ENCODE measurements at regions not wholly inside any gene's neighbourhood (a gene's known extent, or its start where the extent isn't known, plus 50 kb on each side); places are given as distances from the start of the nearest gene placed in this dataset.

GRCh38 chr2:53422979-53423378, 344.6 kb upstream of the CHAC2 start:
- DNase-seq (ENCODE audit: low spot score in 2 of 2): no peak
- no peak overlapping the region for H3K27ac Mint-ChIP-seq

GRCh38 chr2:53417385-53417784, 350.2 kb upstream of the CHAC2 start:
- Mint-ChIP-seq H3K4me3 (no peak overlapping the region), H3K27ac (no peak overlapping the region), H3K4me1 (peaks cover 9% of the 10 kb centered on the region), H3K36me3 (no peaks in the 10 kb centered on the region), H3K9me3 (peaks cover 2% of the 10 kb centered on the region)
- DNase-seq (ENCODE audit: low spot score in 2 of 2): no peak
- ATAC-seq: no peak

More at GRCh38 chr2:53422979-53423378, 344.6 kb upstream of the CHAC2 start:
- H3K9me3 Mint-ChIP-seq: no peaks in the 10 kb centered on the region
- peaks cover 9% of the 10 kb centered on the region for H3K4me1 Mint-ChIP-seq
- H3K4me3 Mint-ChIP-seq: no peak overlapping the region
- H3K36me3 Mint-ChIP-seq: no peaks in the 10 kb centered on the region
- peak; percentile 53 for ATAC-seq

GRCh38 chr2:53407363-53408080, 360.1 kb upstream of the CHAC2 start:
- Mint-ChIP-seq H3K36me3 (no peaks in the 10 kb centered on the region), H3K9me3 (peaks cover 8% of the 10 kb centered on the region), H3K4me1 (peaks cover 6% of the 10 kb centered on the region), H3K27ac (no peak overlapping the region), H3K4me3 (no peak overlapping the region)
- DNase-seq (ENCODE audit: low spot score in 2 of 2) (no peak), ATAC-seq (no peak)

- no peak for DNase-seq (ENCODE audit: low spot score in 2 of 2)
- H3K4me1 Mint-ChIP-seq: peaks cover 6% of the 10 kb centered on the region
- peak; percentile 96 for ATAC-seq
- H3K36me3 Mint-ChIP-seq: no peaks in the 10 kb centered on the region
- H3K9me3 Mint-ChIP-seq: peaks cover 6% of the 10 kb centered on the region
- H3K4me3 Mint-ChIP-seq: no peak overlapping the region
- no peak overlapping the region for H3K27ac Mint-ChIP-seq
Observed at GRCh38 chr2:53403792-53404413, 363.7 kb upstream of the CHAC2 start.

GRCh38 chr2:53397085-53397484, 370.5 kb upstream of the CHAC2 start:
- no peaks in the 10 kb centered on the region for H3K36me3 Mint-ChIP-seq
- no peak for DNase-seq (ENCODE audit: low spot score in 2 of 2)
- H3K27ac Mint-ChIP-seq: no peak overlapping the region
- peaks cover 5% of the 10 kb centered on the region for H3K9me3 Mint-ChIP-seq
- no peak for ATAC-seq
- no peak overlapping the region for H3K4me3 Mint-ChIP-seq
- no peaks in the 10 kb centered on the region for H3K4me1 Mint-ChIP-seq

GRCh38 chr2:53381271-53381670, 386.3 kb upstream of the CHAC2 start:
- no peak overlapping the region for H3K4me3 Mint-ChIP-seq

GRCh38 chr2:53379547-53379946, 388.1 kb upstream of the CHAC2 start:
- DNase-seq (ENCODE audit: low spot score in 2 of 2) (no peak), ATAC-seq (no peak)
- Mint-ChIP-seq H3K4me1 (no peaks in the 10 kb centered on the region), H3K4me3 (no peak overlapping the region), H3K36me3 (no peaks in the 10 kb centered on the region), H3K9me3 (peaks cover 8% of the 10 kb centered on the region), H3K27ac (no peak overlapping the region)

More at GRCh38 chr2:53381271-53381670, 386.3 kb upstream of the CHAC2 start:
- Mint-ChIP-seq H3K27ac (no peak overlapping the region), H3K36me3 (no peaks in the 10 kb centered on the region), H3K4me1 (no peaks in the 10 kb centered on the region), H3K9me3 (peaks cover 4% of the 10 kb centered on the region)
- DNase-seq (ENCODE audit: low spot score in 2 of 2) (no peak), ATAC-seq (no peak)

GRCh38 chr2:53378791-53379190, 388.8 kb upstream of the CHAC2 start:
- no peaks in the 10 kb centered on the region for H3K4me1 Mint-ChIP-seq
- no peaks in the 10 kb centered on the region for H3K36me3 Mint-ChIP-seq
- no peak overlapping the region for H3K27ac Mint-ChIP-seq
- H3K4me3 Mint-ChIP-seq: no peak overlapping the region
- H3K9me3 Mint-ChIP-seq: peaks cover 8% of the 10 kb centered on the region
- ATAC-seq (no peak), DNase-seq (ENCODE audit: low spot score in 2 of 2) (no peak)

- ATAC-seq (no peak), DNase-seq (ENCODE audit: low spot score in 2 of 2) (no peak)
- H3K27ac Mint-ChIP-seq: no peak overlapping the region
- no peak overlapping the region for H3K4me3 Mint-ChIP-seq
- H3K4me1 Mint-ChIP-seq: no peaks in the 10 kb centered on the region
- no peaks in the 10 kb centered on the region for H3K36me3 Mint-ChIP-seq
- peaks cover 8% of the 10 kb centered on the region for H3K9me3 Mint-ChIP-seq
Observed at GRCh38 chr2:53373126-53373525, 394.5 kb upstream of the CHAC2 start.

- Mint-ChIP-seq H3K27ac (no peak overlapping the region), H3K4me3 (no peak overlapping the region), H3K36me3 (no peaks in the 10 kb centered on the region), H3K9me3 (no peaks in the 10 kb centered on the region), H3K4me1 (no peaks in the 10 kb centered on the region)
- DNase-seq (ENCODE audit: low spot score in 2 of 2) (no peak), ATAC-seq (no peak)
Observed at GRCh38 chr2:53366543-53366942, 401.1 kb upstream of the CHAC2 start.

- H3K9me3 Mint-ChIP-seq: no peaks in the 10 kb centered on the region
- no peaks in the 10 kb centered on the region for H3K36me3 Mint-ChIP-seq
- ATAC-seq: no peak
- DNase-seq (ENCODE audit: low spot score in 2 of 2): no peak
- no peak overlapping the region for H3K27ac Mint-ChIP-seq
- H3K4me1 Mint-ChIP-seq: no peaks in the 10 kb centered on the region
- no peak overlapping the region for H3K4me3 Mint-ChIP-seq
Observed at GRCh38 chr2:53362934-53363333, 404.7 kb upstream of the CHAC2 start.

GRCh38 chr2:53356291-53356905, 411.2 kb upstream of the CHAC2 start:
- ATAC-seq: peak; percentile 8
- H3K9me3 Mint-ChIP-seq: peaks cover 3% of the 10 kb centered on the region
- H3K27ac Mint-ChIP-seq: no peak overlapping the region
- no peak overlapping the region for H3K4me3 Mint-ChIP-seq
- H3K4me1 Mint-ChIP-seq: no peaks in the 10 kb centered on the region
- no peaks in the 10 kb centered on the region for H3K36me3 Mint-ChIP-seq
- DNase-seq (ENCODE audit: low spot score in 2 of 2): no peak

- ATAC-seq (no peak), DNase-seq (ENCODE audit: low spot score in 2 of 2) (no peak)
- H3K4me1 Mint-ChIP-seq: no peaks in the 10 kb centered on the region
- no peaks in the 10 kb centered on the region for H3K36me3 Mint-ChIP-seq
- H3K27ac Mint-ChIP-seq: no peak overlapping the region
- H3K4me3 Mint-ChIP-seq: no peak overlapping the region
- peaks cover 10% of the 10 kb centered on the region for H3K9me3 Mint-ChIP-seq
Observed at GRCh38 chr2:53353135-53354114, 414.2 kb upstream of the CHAC2 start.

GRCh38 chr2:53347269-53347668, 420.3 kb upstream of the CHAC2 start:
- H3K27ac Mint-ChIP-seq: no peak overlapping the region
- no peak for ATAC-seq

GRCh38 chr2:53342248-53342647, 425.4 kb upstream of the CHAC2 start:
- DNase-seq (ENCODE audit: low spot score in 2 of 2) (no peak), ATAC-seq (no peak)
- Mint-ChIP-seq H3K27ac (no peak overlapping the region), H3K36me3 (no peaks in the 10 kb centered on the region), H3K9me3 (no peaks in the 10 kb centered on the region), H3K4me3 (no peak overlapping the region), H3K4me1 (no peaks in the 10 kb centered on the region)

More at GRCh38 chr2:53347269-53347668, 420.3 kb upstream of the CHAC2 start:
- H3K4me1 Mint-ChIP-seq: no peaks in the 10 kb centered on the region
- no peak for DNase-seq (ENCODE audit: low spot score in 2 of 2)
- H3K4me3 Mint-ChIP-seq: no peak overlapping the region
- no peaks in the 10 kb centered on the region for H3K36me3 Mint-ChIP-seq
- peaks cover 10% of the 10 kb centered on the region for H3K9me3 Mint-ChIP-seq

All from stimulated activated effector memory CD8-positive, alpha-beta T cell treated with anti-CD3 and anti-CD28 coated beads, Interleukin-12 subunit alpha, Interleukin-12 subunit beta, amount 100 ng/mL, for 72 hours (primary cell).